ENCODE measurements at regions not wholly inside any gene's neighbourhood (a gene's known extent, or its start where the extent isn't known, plus 50 kb on each side); places are given as distances from the start of the nearest gene placed in this dataset.

- TF ChIP-seq CTCF (IDR thresholded peaks at IDR 0.05; ENCODE audit: insufficient read depth, low read length) = no peak
- no peak for TF ChIP-seq POLR2AphosphoS5 (IDR thresholded peaks at IDR 0.05; ENCODE audit: low read depth)
- no peak for TF ChIP-seq SPI1 (IDR thresholded peaks at IDR 0.05; ENCODE audit: borderline replicate concordance, low read depth)
- no peak for TF ChIP-seq GABPA (IDR thresholded peaks at IDR 0.05; ENCODE audit: low read depth)
- no peak for TF ChIP-seq REST (IDR thresholded peaks at IDR 0.05; ENCODE audit: insufficient replicate concordance, low read depth)
Measured at GRCh38 chr10:3420527-3421469, 248.2 kb upstream of the PITRM1 start.
